Keratinocyte (primary cell): ENCODE measurements at regions not wholly inside any gene's neighbourhood (a gene's known extent, or its start where the extent isn't known, plus 50 kb on each side); places are given as distances from the start of the nearest gene placed in this dataset.

Experiments used
- DNase-seq: peaks from one replicate; pipeline ENCODE4 v3.0.0-alpha.2; 2011; ENCODE audit warnings: low read depth, missing footprints, low spot score
- FAIRE-seq: peaks from 2 replicates; lab custom pipeline; 2011; peaks lifted over from hg19 to GRCh38; lab: Jason Lieb, UNC
- H2AFZ ChIP-seq: 2 replicates; pipeline ENCODE4 v1.6.0; 2012; ENCODE audit warnings: low read length, control low read depth, inconsistent platforms; ENCODE audit not compliant: control insufficient read depth
- H3K27ac ChIP-seq: 2 replicates; pipeline ENCODE4 v1.5.1; 2011; ENCODE audit warnings: low read length; ENCODE audit not compliant: control insufficient read depth, insufficient read depth
- H3K27me3 ChIP-seq: 3 replicates; pipeline ENCODE4 v1.6.0; 2011; ENCODE audit warnings: low read length; ENCODE audit not compliant: control insufficient read depth, insufficient read depth; ENCODE audit errors: extremely low read depth
- H3K36me3 ChIP-seq, 2 experiments: 2 replicates in 1 of 2; 3 replicates in 1 of 2; pipeline ENCODE4 v1.5.1; 2011; ENCODE audit warnings: low read length in 2 of 2, mild to moderate bottlenecking in 1 of 2; ENCODE audit not compliant: control insufficient read depth in 2 of 2, insufficient read depth in 2 of 2; ENCODE audit errors: extremely low read depth in 1 of 2
- H3K4me1 ChIP-seq: 3 replicates; pipeline ENCODE4 v1.5.1; 2011; ENCODE audit warnings: low read length; ENCODE audit not compliant: control insufficient read depth, insufficient read depth; ENCODE audit errors: extremely low read depth
- H3K4me2 ChIP-seq: 3 replicates; pipeline ENCODE4 v1.6.0; 2011; ENCODE audit warnings: low read depth, low read length; ENCODE audit not compliant: control insufficient read depth, insufficient read depth; ENCODE audit errors: extremely low read depth
- H3K4me3 ChIP-seq, 3 experiments: fragments of 200-600 bp in 1 of 3; sonication (generic) in 1 of 3; 2 replicates in 2 of 3; 3 replicates in 1 of 3; pipeline ENCODE4 v1.5.1; 2011 to 2016; ENCODE audit warnings: low read length in 3 of 3, mild to moderate bottlenecking in 3 of 3, control low read depth in 2 of 3, inconsistent platforms in 1 of 3, low read depth in 1 of 3, mixed read lengths in 1 of 3, mixed run types in 1 of 3, moderate library complexity in 1 of 3; ENCODE audit not compliant: control insufficient read depth in 2 of 3, insufficient read depth in 2 of 3; ENCODE audit errors: extremely low read depth in 1 of 3
- H3K79me2 ChIP-seq: 2 replicates; pipeline ENCODE4 v1.6.0; 2012; ENCODE audit warnings: low read length; ENCODE audit not compliant: control insufficient read depth, insufficient read depth
- H3K9ac ChIP-seq: 3 replicates; pipeline ENCODE4 v1.6.0; 2011; ENCODE audit warnings: low read length; ENCODE audit not compliant: control insufficient read depth, insufficient read depth; ENCODE audit errors: extremely low read depth
- H3K9me1 ChIP-seq: 3 replicates; pipeline ENCODE4 v1.6.0; 2011; ENCODE audit warnings: low read length; ENCODE audit not compliant: control insufficient read depth, insufficient read depth; ENCODE audit errors: extremely low read depth
- H3K9me3 ChIP-seq: 2 replicates; pipeline ENCODE4 v1.5.1; 2012; ENCODE audit warnings: low read depth, low read length; ENCODE audit not compliant: control insufficient read depth
- H4K20me1 ChIP-seq: 3 replicates; pipeline ENCODE4 v1.6.0; 2011; ENCODE audit warnings: low read length; ENCODE audit not compliant: control insufficient read depth, insufficient read depth; ENCODE audit errors: extremely low read depth
- CTCF ChIP-seq, 3 experiments: IDR thresholded peaks in 1 of 3; conservative IDR thresholded peaks in 1 of 3; optimal IDR thresholded peaks in 1 of 3; 2 replicates in 2 of 3; 3 replicates in 1 of 3; pipeline versions ENCODE3 to v1.5.1; 2011; ENCODE audit warnings: low read length in 3 of 3, mild to moderate bottlenecking in 3 of 3, moderate library complexity in 2 of 3, control low read depth in 1 of 3, inconsistent platforms in 1 of 3; ENCODE audit not compliant: insufficient read depth in 2 of 3; ENCODE audit errors: extremely low read depth in 1 of 3
- EZH2 ChIP-seq: IDR thresholded peaks from one replicate; pipeline ENCODE4 v1.6.1; 2012; ENCODE audit warnings: inconsistent platforms, mild to moderate bottlenecking, low read length, moderate library complexity
- dilution Hi-C: fragments of 300-500 bp; cut with MboI; formaldehyde crosslinking; loops from one replicate; pipeline ENCODE4 v1.7.0; 2020; ENCODE audit warnings: low sequenced_read_pairs; ENCODE audit not compliant: extremely low pct_ligation_motif_present

GRCh38 chr6:23413327-23414050 lies 712.5 kb upstream of the NRSN1 start:
- no peak for DNase-seq
- H2AFZ ChIP-seq: no peak overlapping the region
- H3K36me3 ChIP-seq: no peaks in the 10 kb centered on the region
- dilution Hi-C loops: no loop called here
- no peak overlapping the region for H3K4me2 ChIP-seq
- TF ChIP-seq CTCF (optimal IDR thresholded peaks at IDR 0.05 in 1 of 3, IDR thresholded peaks at IDR 0.05 in 1 of 3, conservative IDR thresholded peaks at IDR 0.05 in 1 of 3; ENCODE audit: extremely low read depth in 1 of 3, insufficient read depth in 2 of 3, low read length in 3 of 3) (no peak), EZH2 (no peak)
- no peaks in the 10 kb centered on the region for H3K9me3 ChIP-seq
- FAIRE-seq: no peak
- no peaks in the 10 kb centered on the region for H3K9me1 ChIP-seq
- no peaks in the 10 kb centered on the region for H4K20me1 ChIP-seq
- no peaks in the 10 kb centered on the region for H3K79me2 ChIP-seq
- H3K27me3 ChIP-seq: no peaks in the 10 kb centered on the region
- H3K27ac ChIP-seq: no peak overlapping the region
- no peaks in the 10 kb centered on the region for H3K4me1 ChIP-seq
- H3K9ac ChIP-seq: no peak overlapping the region
- no peak overlapping the region for H3K4me3 ChIP-seq

GRCh38 chr6:23414051-23414445 lies 712.0 kb upstream of the NRSN1 start:
- H3K4me1 ChIP-seq: no peaks in the 10 kb centered on the region

More at GRCh38 chr6:23414051-23414445, 712.0 kb upstream of the NRSN1 start:
- FAIRE-seq: no peak
- Histone ChIP-seq H3K79me2 (no peaks in the 10 kb centered on the region), H3K27ac (no peak overlapping the region), H3K9ac (no peak overlapping the region), H4K20me1 (no peaks in the 10 kb centered on the region), H3K9me1 (no peaks in the 10 kb centered on the region), H3K36me3 (no peaks in the 10 kb centered on the region), H3K9me3 (no peaks in the 10 kb centered on the region), H3K4me2 (no peak overlapping the region), H3K27me3 (no peaks in the 10 kb centered on the region), H2AFZ (no peak overlapping the region), H3K4me3 (no peak overlapping the region)
- DNase-seq: no peak
- TF ChIP-seq CTCF (optimal IDR thresholded peaks at IDR 0.05 in 1 of 3, IDR thresholded peaks at IDR 0.05 in 1 of 3, conservative IDR thresholded peaks at IDR 0.05 in 1 of 3; ENCODE audit: extremely low read depth in 1 of 3, insufficient read depth in 2 of 3, low read length in 3 of 3): peak in 2 of 3 experiments; percentile 10 to 29
- no peak for TF ChIP-seq EZH2
- dilution Hi-C loops: no loop called here
